IPS DF 6.9 (cell line): ENCODE measurements at regions not wholly inside any gene's neighbourhood (a gene's known extent, or its start where the extent isn't known, plus 50 kb on each side); places are given as distances from the start of the nearest gene placed in this dataset.

Source experiments
- DNase-seq: peaks from one replicate; pipeline ENCODE4 v3.0.0-alpha.2; 2013; ENCODE audit warnings: low read depth, low spot score
- H3K27ac ChIP-seq: one replicate; pipeline ENCODE4 v1.5.1; 2013; ENCODE audit warnings: low read length, control low read depth
- H3K27me3 ChIP-seq: 2 replicates; pipeline ENCODE4 v1.6.1; 2013; ENCODE audit warnings: mild to moderate bottlenecking, low read length; ENCODE audit not compliant: control insufficient read depth, insufficient read depth
- H3K36me3 ChIP-seq: 2 replicates; pipeline ENCODE4 v1.6.1; 2013; ENCODE audit warnings: low read length; ENCODE audit not compliant: control insufficient read depth, insufficient read depth
- H3K4me1 ChIP-seq: 2 replicates; pipeline ENCODE4 v1.6.1; 2013; ENCODE audit warnings: low read length; ENCODE audit not compliant: control insufficient read depth, insufficient read depth
- H3K4me3 ChIP-seq: 2 replicates; pipeline ENCODE4 v1.5.1; 2013; ENCODE audit warnings: mild to moderate bottlenecking, low read length
- H3K9me3 ChIP-seq: 2 replicates; pipeline ENCODE4 v1.6.1; 2013; ENCODE audit warnings: low read length, inconsistent platforms; ENCODE audit not compliant: control insufficient read depth, insufficient read depth
- WGBS: extraction: QIAGEN DNeasy Blood & Tissue Kit; methylation state at CpG from one replicate; pipeline ENCODE4 v1.1.7; 2013; ENCODE audit warnings: mixed read lengths, missing lambda C conversion rate; ENCODE audit not compliant: insufficient read length, insufficient coverage; 5-methylcytosine and 5-hydroxymethylcytosine counted together

DNA sequence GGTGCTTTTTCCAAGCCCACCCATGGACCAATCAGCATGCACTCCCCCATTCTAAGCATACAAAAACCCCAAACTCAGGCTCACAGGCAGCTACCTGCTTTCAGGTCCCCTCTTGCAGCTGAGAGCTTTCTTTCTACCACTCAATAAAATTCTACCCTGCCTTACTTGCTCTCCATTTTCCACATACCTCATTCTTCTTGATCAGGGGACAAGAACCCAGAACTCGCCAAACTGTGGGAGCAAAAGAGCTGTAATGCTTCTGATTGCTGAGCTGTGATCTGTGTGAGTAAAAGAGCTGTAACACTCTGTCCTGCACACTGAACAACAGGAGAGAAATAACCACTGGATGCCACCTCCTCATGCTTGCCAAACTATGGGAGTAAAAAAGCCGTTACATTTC lies 972.1 kb downstream of the SLITRK5 start:
- Histone ChIP-seq H3K27ac (no peak overlapping the region), H3K9me3 (no peaks in the 10 kb centered on the region; the same call in 1 of the 2 replicates), H3K36me3 (no peaks in the 10 kb centered on the region), H3K4me3 (no peak overlapping the region), H3K4me1 (no peaks in the 10 kb centered on the region), H3K27me3 (no peaks in the 10 kb centered on the region)
- DNase-seq: no peak
- WGBS: no CpG with 5 or more reads among the region's 2 CpGs

DNA sequence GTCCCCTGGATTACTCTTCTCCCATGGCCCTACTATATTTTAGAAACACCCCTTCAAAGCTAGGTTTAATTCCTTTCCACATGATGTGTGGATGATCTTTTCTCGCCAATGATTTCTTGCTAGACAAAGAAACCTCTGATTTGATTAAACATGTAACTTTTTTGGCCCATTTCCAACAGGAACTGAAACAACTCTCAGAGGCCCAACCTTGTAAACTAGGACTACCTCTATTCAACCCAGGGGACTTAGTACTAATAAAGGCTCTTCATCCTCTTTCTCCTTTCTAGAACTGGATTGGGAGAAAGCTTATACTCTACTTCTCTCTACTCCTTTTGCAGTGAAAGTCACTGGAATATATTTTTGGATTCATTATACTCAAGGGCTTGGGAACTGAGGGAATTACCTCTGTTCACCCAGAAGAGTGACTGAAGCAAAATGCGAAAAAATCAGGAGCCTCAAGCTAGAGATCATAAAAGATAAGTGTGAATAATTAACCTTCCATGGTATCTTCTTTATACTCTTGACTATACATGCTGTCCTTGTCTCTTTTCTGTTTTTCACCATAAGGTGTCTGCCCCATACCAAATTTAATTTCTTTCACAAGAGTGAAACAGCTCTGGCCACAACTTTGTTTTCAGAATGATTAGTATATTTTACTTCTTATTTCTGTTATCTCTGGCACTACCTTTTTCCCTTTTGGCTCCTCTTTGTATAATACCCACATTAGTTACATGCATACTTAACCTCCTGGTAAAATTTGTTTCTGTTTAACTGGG lies 977.6 kb downstream of the SLITRK5 start:
- Histone ChIP-seq H3K27ac (no peak overlapping the region), H3K4me1 (no peaks in the 10 kb centered on the region), H3K4me3 (no peak overlapping the region), H3K9me3 (no peaks in the 10 kb centered on the region; the same call in 1 of the 2 replicates), H3K27me3 (no peaks in the 10 kb centered on the region), H3K36me3 (no peaks in the 10 kb centered on the region)
- DNase-seq: no peak
- WGBS: no CpG with 5 or more reads among the region's 2 CpGs

DNA sequence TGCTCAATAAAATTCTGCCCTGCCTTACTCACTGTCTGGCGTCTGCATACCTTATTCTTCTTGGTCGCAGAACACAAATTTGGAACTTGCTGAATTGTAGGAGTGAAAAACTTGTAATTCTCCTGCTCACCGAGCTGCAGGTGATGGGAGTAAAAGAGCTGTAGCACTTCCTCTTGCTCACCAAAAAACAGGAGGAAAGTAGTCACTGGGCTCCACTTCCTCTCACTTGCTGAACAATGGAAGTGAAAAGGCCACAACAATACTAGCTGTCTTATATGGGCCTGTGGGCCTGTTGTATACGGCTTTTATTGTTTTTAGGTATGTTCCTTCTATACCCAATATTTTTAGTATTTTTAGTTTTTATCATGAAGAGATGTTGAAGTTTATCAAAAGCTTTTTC lies 978.7 kb downstream of the SLITRK5 start:
- no CpG with 5 or more reads among the region's 4 CpGs for WGBS
- no peak for DNase-seq
- no peaks in the 10 kb centered on the region for H3K27me3 ChIP-seq
- H3K4me3 ChIP-seq: no peak overlapping the region
- H3K36me3 ChIP-seq: no peaks in the 10 kb centered on the region
- H3K9me3 ChIP-seq: no peaks in the 10 kb centered on the region
- no peaks in the 10 kb centered on the region for H3K4me1 ChIP-seq
- H3K27ac ChIP-seq: no peak overlapping the region

DNA sequence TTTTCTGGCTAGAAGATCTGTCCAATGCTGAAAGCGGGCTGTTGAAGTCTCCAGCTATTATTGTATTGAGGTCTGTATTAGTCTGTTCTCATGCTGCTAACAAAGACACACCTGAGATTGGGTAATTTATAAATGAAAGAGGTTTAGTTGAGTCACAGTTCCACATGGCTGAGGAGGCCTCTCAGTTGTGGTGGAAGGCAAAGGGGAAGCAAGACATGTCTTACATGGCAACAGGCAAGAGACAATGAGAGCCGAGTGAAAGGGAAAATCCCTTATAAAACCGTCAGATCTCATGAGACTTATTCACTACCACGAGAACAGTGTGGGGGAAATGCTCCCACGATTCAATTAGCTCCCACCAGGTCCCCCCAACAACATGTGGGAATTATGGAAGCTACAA lies 980.4 kb downstream of the SLITRK5 start:
- Histone ChIP-seq H3K4me3 (no peak overlapping the region), H3K4me1 (no peaks in the 10 kb centered on the region), H3K27ac (no peak overlapping the region), H3K27me3 (no peaks in the 10 kb centered on the region), H3K9me3 (no peaks in the 10 kb centered on the region), H3K36me3 (no peaks in the 10 kb centered on the region)
- no CpG with 5 or more reads among the region's 5 CpGs for WGBS
- no peak for DNase-seq

DNA sequence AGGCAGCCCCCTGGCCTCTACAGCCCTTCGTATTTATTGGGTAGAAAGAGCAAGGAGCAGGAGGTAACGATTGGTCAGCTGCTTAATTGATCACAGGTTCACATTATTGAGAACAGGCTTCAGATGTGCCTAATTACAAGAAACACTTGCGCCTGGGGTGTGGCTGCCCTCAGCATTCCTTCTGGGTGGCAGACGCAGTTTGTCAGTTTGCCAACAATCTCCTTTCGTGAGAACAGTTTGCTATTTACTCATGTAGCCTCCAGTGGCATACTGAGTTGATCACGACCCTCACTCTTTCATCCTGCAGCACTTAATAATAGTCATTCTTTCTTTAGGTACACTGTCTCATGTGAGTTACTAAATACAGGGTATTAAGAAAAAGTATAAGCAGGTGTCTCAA lies 985.6 kb downstream of the SLITRK5 start:
- Histone ChIP-seq H3K36me3 (no peaks in the 10 kb centered on the region), H3K27ac (no peak overlapping the region), H3K9me3 (no peaks in the 10 kb centered on the region), H3K4me1 (no peaks in the 10 kb centered on the region), H3K4me3 (no peak overlapping the region), H3K27me3 (no peaks in the 10 kb centered on the region)
- WGBS: no CpG with 5 or more reads among the region's 6 CpGs
- no peak for DNase-seq

DNA sequence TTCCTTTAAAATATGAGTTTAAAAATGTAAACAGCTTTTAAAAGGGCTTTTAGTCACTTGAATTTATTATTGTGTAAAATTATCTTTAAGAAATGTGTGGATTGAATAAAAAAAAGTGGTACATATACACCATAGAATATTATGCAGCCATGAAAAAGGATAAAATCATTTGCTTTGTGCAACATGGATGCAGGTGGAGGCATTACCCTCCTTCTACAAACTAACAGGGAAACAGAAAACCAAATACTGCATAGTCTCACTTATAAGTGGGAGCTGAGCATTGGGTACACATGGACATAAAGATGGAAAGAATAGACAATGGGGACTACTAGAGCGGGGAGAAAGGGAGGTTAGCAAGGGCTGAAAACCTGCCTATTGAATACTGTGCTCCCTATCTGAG lies 999.3 kb downstream of the SLITRK5 start:
- WGBS: no CpG with 5 or more reads among the region's 1 CpG
- no peak for DNase-seq
- H3K27me3 ChIP-seq: no peaks in the 10 kb centered on the region
- H3K4me3 ChIP-seq: no peak overlapping the region
- no peaks in the 10 kb centered on the region for H3K9me3 ChIP-seq
- no peaks in the 10 kb centered on the region for H3K36me3 ChIP-seq
- no peaks in the 10 kb centered on the region for H3K4me1 ChIP-seq
- H3K27ac ChIP-seq: no peak overlapping the region

DNA sequence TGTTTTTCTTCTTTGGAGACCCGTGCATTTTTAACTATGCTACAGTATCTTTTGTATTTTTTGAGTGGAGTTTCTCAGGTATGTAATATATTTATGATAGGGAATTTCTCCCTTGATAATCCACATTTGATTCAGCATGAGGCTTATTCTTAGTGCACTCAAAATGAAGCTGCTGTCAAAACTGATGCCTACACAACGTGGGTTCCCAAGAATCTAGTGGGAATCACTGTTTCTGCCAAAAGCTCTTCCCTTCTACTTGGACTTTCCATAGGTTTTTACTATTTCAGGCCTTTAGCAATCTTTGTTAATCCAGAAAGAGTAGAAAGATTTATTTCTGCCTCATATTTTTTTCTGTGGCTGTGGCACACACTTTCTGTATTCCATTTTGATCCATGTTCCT lies 1003.7 kb downstream of the SLITRK5 start:
- DNase-seq: no peak
- no peaks in the 10 kb centered on the region for H3K9me3 ChIP-seq
- no peaks in the 10 kb centered on the region for H3K27me3 ChIP-seq
- no peaks in the 10 kb centered on the region for H3K4me1 ChIP-seq
- no peak overlapping the region for H3K4me3 ChIP-seq
- no peak overlapping the region for H3K27ac ChIP-seq
- H3K36me3 ChIP-seq: no peaks in the 10 kb centered on the region
- WGBS: no CpG with 5 or more reads among the region's 2 CpGs

DNA sequence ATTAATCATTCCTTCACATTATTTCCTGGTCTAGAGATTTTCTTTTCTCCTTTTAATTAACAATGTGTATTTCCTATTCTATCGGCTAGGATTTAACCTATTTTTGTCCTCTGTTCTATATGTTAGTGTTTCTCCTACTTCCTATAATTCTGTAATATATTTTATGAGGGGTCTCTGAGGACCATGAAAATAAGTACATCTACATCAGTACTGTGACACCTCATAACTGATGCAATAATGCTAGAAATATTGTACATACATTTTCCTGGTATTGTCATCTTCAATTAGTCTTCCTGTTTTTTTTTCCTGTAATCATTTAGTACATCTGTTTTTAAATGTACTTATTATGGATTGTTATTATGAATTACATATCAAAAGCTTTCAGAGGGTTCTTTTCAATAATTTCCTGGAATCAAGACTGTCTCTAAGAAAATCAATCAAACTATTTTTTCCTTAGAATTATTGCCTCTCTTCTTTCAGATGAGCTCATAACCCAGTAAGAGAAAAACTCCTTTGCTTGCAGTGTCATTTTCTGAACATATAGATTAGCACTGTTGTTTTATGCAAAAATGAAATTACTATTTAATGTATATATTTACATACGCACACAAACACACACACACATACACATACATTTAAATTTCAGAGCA lies 1004.3 kb downstream of the SLITRK5 start:
- no peaks in the 10 kb centered on the region for H3K27me3 ChIP-seq
- no peaks in the 10 kb centered on the region for H3K4me1 ChIP-seq
- H3K9me3 ChIP-seq: no peaks in the 10 kb centered on the region
- no peak for DNase-seq
- H3K27ac ChIP-seq: no peak overlapping the region
- no peak overlapping the region for H3K4me3 ChIP-seq
- no peaks in the 10 kb centered on the region for H3K36me3 ChIP-seq
- WGBS: no CpG with 5 or more reads among the region's 2 CpGs

DNA sequence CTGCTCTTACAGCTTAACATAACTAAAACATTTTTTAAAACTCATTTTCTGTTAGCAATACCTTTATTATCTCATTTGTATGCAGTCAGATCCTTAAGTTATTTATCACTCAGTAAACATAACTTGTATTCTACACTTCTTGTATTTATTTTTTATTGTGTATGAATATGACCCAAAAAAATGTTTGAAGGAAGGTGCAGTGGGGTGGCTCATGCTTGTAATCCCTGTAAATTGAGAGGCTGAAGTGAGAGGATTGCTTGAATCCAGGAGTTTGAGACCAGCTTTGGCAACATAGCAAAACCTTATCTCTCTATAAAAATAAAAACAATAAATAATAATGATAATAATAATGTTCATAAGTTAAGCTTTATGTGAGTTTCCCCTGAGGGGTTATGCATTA lies 1004.8 kb downstream of the SLITRK5 start:
- Histone ChIP-seq H3K27me3 (no peaks in the 10 kb centered on the region), H3K4me1 (no peaks in the 10 kb centered on the region), H3K36me3 (no peaks in the 10 kb centered on the region), H3K9me3 (no peaks in the 10 kb centered on the region), H3K27ac (no peak overlapping the region), H3K4me3 (no peak overlapping the region)
- DNase-seq: no peak

DNA sequence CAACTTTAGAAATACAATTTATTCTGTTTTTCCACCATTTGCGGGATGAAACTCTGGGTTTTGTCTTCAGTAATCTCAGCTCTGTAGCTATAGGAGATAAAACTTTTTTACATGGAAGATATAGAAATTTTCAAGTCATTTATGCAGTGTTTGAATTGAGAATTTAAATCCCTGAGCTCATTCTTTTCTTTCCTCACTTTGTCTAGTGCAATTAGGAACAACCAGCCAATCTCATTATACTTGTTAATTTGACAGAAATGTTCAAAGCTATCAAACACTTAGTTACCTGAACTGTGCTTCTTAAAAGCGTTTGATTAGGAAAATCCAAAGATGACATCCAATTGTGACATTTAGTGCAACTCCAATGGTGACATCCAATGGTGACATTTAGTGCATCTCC lies 1014.3 kb downstream of the SLITRK5 start:
- Histone ChIP-seq H3K27ac (no peak overlapping the region), H3K4me1 (no peaks in the 10 kb centered on the region), H3K27me3 (no peaks in the 10 kb centered on the region), H3K4me3 (no peak overlapping the region), H3K36me3 (no peaks in the 10 kb centered on the region), H3K9me3 (no peaks in the 10 kb centered on the region)
- no peak for DNase-seq
- no CpG with 5 or more reads among the region's 2 CpGs for WGBS

DNA sequence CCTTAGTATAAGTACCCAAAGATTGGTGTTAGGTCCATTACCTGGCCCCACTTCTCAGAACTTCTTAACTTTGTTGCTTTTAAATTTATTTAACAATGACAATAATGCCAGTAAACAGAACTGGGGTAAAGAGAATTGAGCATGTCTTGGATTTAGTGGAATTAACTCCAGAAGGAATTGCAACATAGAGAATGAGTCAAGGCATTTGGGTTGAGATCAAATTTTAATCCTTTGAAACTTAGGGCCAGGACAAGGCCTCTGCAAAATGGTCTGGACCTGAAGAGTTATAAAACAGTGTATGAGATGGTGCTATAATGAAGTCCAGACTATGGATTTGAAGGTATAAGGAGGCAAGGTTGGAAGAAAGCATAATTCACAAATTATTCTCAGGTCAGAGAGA lies 1030.4 kb downstream of the SLITRK5 start:
- Histone ChIP-seq H3K4me1 (no peaks in the 10 kb centered on the region), H3K9me3 (no peaks in the 10 kb centered on the region), H3K27ac (no peak overlapping the region)

More for the DNA sequence above, 1030.4 kb downstream of the SLITRK5 start:
- Histone ChIP-seq H3K36me3 (no peaks in the 10 kb centered on the region), H3K27me3 (no peaks in the 10 kb centered on the region), H3K4me3 (no peak overlapping the region)
- DNase-seq: no peak
